ENCODE measurements at regions not wholly inside any gene's neighbourhood (a gene's known extent, or its start where the extent isn't known, plus 50 kb on each side); places are given as distances from the start of the nearest gene placed in this dataset.

DNA sequence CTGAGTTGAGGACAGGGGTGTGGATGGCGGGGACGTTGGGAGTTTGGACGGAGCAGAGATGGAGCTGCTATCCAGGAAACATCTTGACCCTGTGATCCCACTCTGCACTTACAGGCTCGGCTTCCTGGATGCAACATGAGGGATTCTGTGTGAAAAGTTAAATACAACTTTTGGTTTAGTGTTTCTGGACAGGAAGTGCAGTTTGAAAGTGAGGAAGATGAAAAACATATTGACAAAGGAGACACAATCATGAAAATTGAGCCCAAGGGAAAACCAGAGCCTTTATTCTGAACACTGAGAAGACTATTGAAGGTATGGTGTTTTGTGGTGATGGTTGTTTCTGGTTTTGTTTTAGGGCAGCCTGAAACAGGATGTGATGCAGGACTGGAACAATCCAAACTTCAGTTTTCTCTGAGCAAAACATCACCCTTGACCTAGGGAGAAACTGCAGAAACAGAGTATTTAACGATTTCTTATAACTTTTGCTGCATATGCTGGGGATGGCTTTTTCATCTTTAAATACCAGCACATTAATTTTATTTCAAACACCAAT lies 76.5 kb upstream of the RFX8 start:
- Mint-ChIP-seq H3K27ac (ENCODE audit: unreplicated experiment) (no peak overlapping the region), H3K27me3 (ENCODE audit: unreplicated experiment) (peaks cover 10% of the 10 kb centered on the region), H3K4me3 (ENCODE audit: unreplicated experiment) (no peak overlapping the region), H3K9me3 (ENCODE audit: unreplicated experiment) (no peaks in the 10 kb centered on the region), H3K36me3 (ENCODE audit: unreplicated experiment) (no peaks in the 10 kb centered on the region), H3K4me1 (ENCODE audit: unreplicated experiment) (no peaks in the 10 kb centered on the region)
- TF ChIP-seq CTCF (IDR thresholded peaks at IDR 0.05): no peak
- no peak for DNase-seq (ENCODE audit: extremely low spot score, unreplicated experiment)

- TF ChIP-seq CTCF (IDR thresholded peaks at IDR 0.05): no peak
- Mint-ChIP-seq H3K9me3 (ENCODE audit: unreplicated experiment) (no peaks in the 10 kb centered on the region), H3K27me3 (ENCODE audit: unreplicated experiment) (peaks cover 9% of the 10 kb centered on the region), H3K36me3 (ENCODE audit: unreplicated experiment) (no peaks in the 10 kb centered on the region), H3K4me1 (ENCODE audit: unreplicated experiment) (no peaks in the 10 kb centered on the region), H3K4me3 (ENCODE audit: unreplicated experiment) (no peak overlapping the region), H3K27ac (ENCODE audit: unreplicated experiment) (no peak overlapping the region)
- no peak for DNase-seq (ENCODE audit: extremely low spot score, unreplicated experiment)
Observed at GRCh38 chr2:101550555-101550954, 75.6 kb upstream of the RFX8 start.

DNA sequence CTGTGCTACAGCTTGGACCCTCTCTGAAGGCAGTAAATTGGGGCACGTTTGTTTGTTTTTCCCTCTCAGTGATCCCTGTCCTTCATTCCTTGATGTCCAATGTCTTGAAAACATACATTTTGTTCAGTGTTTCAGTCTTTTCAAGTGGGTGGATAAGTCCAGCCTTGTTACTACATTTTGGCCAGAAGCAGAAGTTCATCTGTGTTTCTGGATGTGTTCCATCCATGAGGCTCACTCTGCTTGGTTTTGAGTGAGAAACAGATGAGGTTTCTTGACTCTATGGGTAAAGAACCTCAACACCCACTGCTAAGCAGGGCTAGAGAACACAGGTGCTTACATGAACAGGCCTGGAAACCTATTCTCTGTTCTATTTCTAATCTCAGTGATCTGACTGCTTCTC lies 74.5 kb upstream of the RFX8 start:
- TF ChIP-seq CTCF (IDR thresholded peaks at IDR 0.05): no peak
- H3K4me3 Mint-ChIP-seq (ENCODE audit: unreplicated experiment): no peak overlapping the region
- no peak overlapping the region for H3K27ac Mint-ChIP-seq (ENCODE audit: unreplicated experiment)
- no peaks in the 10 kb centered on the region for H3K4me1 Mint-ChIP-seq (ENCODE audit: unreplicated experiment)
- peaks cover 9% of the 10 kb centered on the region for H3K27me3 Mint-ChIP-seq (ENCODE audit: unreplicated experiment)
- no peaks in the 10 kb centered on the region for H3K36me3 Mint-ChIP-seq (ENCODE audit: unreplicated experiment)
- no peak for DNase-seq (ENCODE audit: extremely low spot score, unreplicated experiment)
- H3K9me3 Mint-ChIP-seq (ENCODE audit: unreplicated experiment): no peaks in the 10 kb centered on the region

DNA sequence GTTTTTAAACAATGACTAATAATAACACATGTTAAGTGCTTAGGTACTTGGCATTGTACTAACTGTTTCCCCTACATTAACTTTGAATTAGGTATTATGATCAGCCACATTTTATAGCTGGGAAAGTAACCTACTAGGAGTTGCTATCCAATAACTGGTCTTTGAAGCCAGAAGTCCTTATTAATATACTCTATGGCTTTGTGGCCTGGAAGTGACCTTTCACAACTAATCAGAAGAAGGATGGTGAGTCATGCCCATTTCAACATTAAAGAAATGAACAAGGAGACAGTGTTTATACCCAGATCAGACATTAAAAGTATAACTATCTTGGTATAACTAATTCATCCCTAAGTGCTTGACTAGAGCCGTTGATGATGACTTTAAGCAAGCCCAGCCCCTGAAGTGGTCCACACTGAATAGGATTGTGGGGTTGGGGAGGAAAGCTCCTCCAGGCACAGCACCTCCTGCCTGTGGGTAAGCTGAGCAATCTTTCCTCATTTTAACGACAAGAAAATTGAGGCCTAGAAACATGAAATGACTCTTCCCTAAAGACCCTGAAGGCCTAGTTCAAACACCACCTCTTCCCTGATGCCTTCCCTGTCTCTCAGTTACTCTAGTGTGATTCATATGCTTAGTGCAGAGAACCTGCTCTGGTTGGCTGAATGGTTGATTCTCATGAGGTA lies 71.6 kb upstream of the RFX8 start:
- peaks cover 6% of the 10 kb centered on the region for H3K9me3 Mint-ChIP-seq (ENCODE audit: unreplicated experiment)
- DNase-seq (ENCODE audit: extremely low spot score, unreplicated experiment): no peak
- H3K27me3 Mint-ChIP-seq (ENCODE audit: unreplicated experiment): peaks cover 18% of the 10 kb centered on the region
- no peak overlapping the region for H3K4me3 Mint-ChIP-seq (ENCODE audit: unreplicated experiment)
- TF ChIP-seq CTCF (IDR thresholded peaks at IDR 0.05): no peak
- no peaks in the 10 kb centered on the region for H3K4me1 Mint-ChIP-seq (ENCODE audit: unreplicated experiment)
- H3K27ac Mint-ChIP-seq (ENCODE audit: unreplicated experiment): no peak overlapping the region
- no peaks in the 10 kb centered on the region for H3K36me3 Mint-ChIP-seq (ENCODE audit: unreplicated experiment)

DNA sequence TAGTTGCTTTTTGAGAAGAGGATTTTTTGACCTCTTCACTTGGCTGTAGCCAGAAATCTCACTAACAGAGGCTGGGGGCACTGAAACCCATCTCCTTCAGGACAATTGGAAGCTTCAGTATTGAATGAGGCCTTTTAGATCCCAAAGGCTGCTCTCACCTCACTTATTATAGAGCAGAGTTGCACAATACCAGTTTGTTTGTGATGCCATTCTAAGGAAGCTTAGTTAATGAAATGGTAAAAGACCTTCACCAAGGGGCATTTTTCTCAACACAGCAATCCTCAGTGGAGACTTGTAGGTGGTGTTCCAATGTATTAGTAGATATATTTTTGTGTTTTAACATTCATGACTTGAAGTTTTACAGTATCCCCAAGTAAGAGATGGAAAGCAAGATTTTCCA lies 71.0 kb upstream of the RFX8 start:
- Mint-ChIP-seq H3K4me1 (ENCODE audit: unreplicated experiment) (no peaks in the 10 kb centered on the region), H3K36me3 (ENCODE audit: unreplicated experiment) (no peaks in the 10 kb centered on the region), H3K9me3 (ENCODE audit: unreplicated experiment) (peaks cover 6% of the 10 kb centered on the region)

More for the DNA sequence above, 71.0 kb upstream of the RFX8 start:
- Mint-ChIP-seq H3K4me3 (ENCODE audit: unreplicated experiment) (no peak overlapping the region), H3K27me3 (ENCODE audit: unreplicated experiment) (peaks cover 24% of the 10 kb centered on the region), H3K27ac (ENCODE audit: unreplicated experiment) (no peak overlapping the region)
- TF ChIP-seq CTCF (IDR thresholded peaks at IDR 0.05): no peak
- no peak for DNase-seq (ENCODE audit: extremely low spot score, unreplicated experiment)
